ENCODE measurements at regions not wholly inside any gene's neighbourhood (a gene's known extent, or its start where the extent isn't known, plus 50 kb on each side); places are given as distances from the start of the nearest gene placed in this dataset.
A peak's percentile ranks its signal among the peaks of the same experiment; 100 is the strongest.

GRCh38 chr6:28766426-28766825 is 157.4 kb downstream of the TRIM27 start:
- no peak for DNase-seq (ENCODE audit: low read depth, low spot score)

DNA sequence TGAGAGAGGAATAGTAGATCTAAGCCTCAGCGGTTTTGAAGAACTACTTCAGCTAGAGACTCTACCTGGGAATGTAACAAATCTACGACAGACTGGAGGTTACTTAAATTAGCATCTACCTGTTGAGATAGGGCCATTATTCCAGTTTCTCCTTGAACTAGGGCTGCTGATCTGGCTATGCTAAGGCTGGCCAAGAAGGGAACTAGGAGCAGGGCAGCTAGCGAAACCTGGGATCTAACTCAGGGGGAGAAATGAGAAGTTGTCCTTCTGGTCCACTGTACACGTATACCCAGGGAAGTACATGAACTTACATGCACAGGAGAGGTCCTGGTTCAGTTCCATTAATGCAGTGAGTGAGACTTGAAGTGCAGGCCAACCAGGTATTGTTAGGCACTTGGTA is 156.7 kb downstream of the TRIM27 start:
- no peak for DNase-seq (ENCODE audit: low read depth, low spot score)

GRCh38 chr6:28767691-28768090 is 156.1 kb downstream of the TRIM27 start:
- no peak for DNase-seq (ENCODE audit: low read depth, low spot score)

- DNase-seq (ENCODE audit: low read depth, low spot score) = no peak
Observed at GRCh38 chr6:28768187-28768913, 155.4 kb downstream of the TRIM27 start.

- DNase-seq (ENCODE audit: low read depth, low spot score) = no peak
Observed at GRCh38 chr6:28769626-28770402, 154.0 kb downstream of the TRIM27 start.

DNA sequence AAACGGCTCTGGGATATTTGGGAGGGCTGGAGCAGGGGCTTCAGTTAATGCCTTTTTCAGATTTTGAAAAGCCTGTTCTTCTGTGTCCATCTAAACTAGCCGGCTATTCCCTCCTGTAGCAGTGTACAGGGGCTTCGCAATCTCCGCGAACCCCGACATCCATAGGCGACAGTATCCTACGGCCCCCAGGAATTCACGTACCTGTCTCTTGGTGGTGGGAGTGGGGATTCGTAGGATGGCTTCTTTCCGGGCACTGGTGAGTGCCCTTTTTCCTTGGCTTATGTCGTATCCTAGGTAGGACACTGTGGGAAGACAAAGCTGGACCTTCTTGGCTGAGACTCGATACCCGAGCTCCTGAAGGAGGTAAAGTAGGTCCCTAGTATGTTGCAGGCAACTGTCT is 153.1 kb downstream of the TRIM27 start:
- no peak for DNase-seq (ENCODE audit: low read depth, low spot score)

- no peak for DNase-seq (ENCODE audit: low read depth, low spot score)
Observed at GRCh38 chr6:28771401-28772267, 152.2 kb downstream of the TRIM27 start.

DNA sequence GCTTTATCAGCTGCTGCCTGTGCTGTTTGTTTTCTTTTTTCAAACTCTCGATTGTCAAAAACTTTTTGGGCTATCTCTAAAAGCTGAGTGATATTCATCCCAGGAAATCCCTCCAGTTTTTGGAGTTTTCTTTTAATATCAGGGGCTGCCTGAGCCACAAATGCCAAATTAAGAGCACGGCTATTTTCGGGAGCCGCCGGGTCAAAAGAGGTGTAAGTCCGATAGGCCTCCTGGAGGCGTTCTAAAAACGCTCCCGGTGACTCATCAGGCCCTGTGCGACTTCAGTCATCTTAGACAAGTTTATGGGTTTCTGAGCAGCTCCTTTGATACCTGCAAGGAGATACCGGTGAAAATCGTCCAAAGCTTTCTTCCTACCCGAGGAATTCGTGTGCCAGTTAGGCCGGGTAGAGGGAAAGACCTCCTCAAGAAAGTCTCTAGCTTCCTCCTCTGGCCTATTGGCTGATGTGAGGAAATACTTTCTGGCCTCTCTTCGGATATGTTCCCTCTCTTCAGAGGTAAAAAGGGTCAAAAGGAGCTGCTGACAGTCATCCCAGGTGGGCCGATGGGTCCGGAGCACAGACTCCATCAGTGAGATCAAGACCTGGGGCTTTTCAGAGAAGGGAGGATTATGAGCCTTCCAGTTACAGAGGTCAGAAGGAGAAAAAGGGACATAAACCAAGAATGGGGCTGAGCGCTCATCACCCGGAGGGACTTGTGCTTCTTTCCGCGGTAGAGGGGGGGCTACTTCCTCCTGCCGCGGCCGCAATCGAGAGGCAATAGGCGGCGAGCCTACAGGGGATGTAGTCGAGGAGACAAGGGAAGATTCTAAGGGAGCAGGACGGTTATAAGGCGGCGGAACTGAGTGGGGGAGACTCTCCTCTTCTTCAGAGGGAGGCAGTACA is 151.1 kb downstream of the TRIM27 start:
- no peak for DNase-seq (ENCODE audit: low read depth, low spot score)

DNA sequence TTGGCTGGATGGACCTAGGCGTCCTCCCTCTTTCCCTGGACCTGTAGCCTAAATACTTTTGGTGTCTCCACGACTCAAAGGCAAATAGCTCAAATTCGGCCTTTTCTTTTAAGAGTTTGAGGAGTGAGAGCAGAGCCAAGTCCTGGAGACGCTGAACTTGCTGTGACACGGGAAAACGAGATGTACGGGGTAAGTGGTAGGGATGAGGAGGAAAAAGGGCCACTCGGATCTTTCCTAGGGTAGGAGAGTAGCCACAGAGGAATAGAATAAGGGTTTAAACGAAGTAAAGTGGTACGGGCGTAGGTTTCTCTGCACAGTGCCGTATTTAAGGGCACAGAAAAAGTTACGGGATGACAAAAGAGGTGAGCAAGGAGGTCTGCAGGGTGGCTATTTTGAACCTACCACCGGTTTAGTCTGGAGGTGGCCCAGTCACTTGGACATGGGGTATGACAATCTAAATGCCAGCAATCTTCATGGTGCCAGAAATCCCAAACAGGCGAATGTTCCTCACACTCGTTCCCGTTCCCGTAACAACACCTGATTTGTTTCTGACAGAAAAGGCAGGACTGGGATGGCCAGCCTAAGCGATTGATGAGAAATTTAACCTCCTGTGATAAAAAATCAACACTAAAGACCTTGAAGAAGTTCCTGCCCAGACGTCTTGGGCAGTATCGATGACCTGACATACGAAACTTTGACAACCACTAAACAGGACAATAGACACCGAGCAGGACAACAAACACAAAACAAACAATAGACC is 149.3 kb downstream of the TRIM27 start:
- no peak for DNase-seq (ENCODE audit: low read depth, low spot score)

DNA sequence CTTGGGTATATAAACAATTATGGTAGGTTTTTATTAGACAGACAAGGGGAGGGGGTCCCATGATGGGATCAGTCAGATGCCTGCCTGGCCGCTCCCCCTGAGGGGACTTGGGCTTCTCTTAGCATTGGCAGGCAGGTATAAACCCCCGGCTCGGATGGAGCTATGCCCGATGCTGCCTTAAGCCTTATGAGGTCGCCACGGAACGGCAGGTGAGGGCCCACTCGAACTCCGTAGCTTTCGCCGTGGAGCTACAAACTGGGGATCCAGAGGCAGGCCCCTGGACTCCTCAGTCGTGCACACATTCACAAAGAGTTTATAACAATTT is 148.8 kb downstream of the TRIM27 start:
- no peak for DNase-seq (ENCODE audit: low read depth, low spot score)

DNA sequence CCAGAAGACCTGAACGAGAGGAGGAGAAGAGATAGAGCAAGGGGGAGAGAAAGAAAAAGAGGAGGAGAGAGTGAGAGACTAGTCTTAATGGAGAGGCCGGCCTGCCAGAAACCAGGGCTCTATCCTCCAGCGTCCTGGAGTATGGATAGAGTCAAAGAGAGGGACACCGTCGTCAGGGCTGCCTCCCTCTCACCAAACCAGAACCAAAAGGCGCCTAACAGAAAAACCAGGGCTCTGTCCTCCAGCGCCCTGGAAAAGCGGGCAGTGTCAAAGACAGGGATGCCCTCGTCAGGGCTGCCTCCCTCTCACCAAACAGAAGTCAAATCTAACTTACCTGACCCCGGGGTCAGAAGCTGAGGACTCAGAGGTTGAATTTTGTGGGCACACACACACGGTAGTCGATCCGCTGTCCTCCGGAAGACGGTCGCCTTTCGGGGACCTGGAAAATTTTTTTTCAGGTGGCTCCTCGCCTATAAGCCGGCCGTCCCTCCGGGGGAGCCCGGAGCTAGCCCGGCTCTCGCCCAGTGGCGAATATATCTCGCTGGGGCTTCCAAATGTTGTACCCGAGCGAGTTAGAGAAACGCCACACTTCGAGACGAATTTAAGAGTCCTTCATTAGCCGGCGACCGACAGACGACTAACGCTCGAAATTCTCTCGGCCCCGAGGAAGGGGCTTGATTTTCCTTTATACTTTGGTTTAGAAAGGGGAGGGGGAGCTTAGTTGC is 148.2 kb downstream of the TRIM27 start:
- no peak for DNase-seq (ENCODE audit: low read depth, low spot score)

- DNase-seq (ENCODE audit: low read depth, low spot score) = peak; percentile 96
Observed at GRCh38 chr6:28776269-28777146, 147.3 kb downstream of the TRIM27 start.

DNA sequence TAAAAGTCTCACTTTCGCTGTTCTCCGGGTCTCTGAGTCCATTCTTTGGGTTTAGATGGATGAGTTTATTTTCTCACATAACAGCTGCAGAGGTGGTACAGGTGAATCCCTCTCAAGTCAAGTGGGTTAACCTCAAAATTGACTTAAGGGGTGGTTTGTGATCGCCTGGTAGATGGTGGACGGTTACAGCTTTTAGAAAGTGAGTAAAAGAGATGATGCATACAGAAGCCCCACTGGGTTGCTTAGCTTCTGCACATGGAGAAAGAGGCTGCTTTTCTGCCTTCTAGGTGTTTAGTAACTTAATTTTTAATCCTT is 146.7 kb downstream of the TRIM27 start:
- DNase-seq (ENCODE audit: low read depth, low spot score) = no peak

GRCh38 chr6:28782113-28782673 is 141.6 kb downstream of the TRIM27 start:
- DNase-seq (ENCODE audit: low read depth, low spot score) = no peak

DNA sequence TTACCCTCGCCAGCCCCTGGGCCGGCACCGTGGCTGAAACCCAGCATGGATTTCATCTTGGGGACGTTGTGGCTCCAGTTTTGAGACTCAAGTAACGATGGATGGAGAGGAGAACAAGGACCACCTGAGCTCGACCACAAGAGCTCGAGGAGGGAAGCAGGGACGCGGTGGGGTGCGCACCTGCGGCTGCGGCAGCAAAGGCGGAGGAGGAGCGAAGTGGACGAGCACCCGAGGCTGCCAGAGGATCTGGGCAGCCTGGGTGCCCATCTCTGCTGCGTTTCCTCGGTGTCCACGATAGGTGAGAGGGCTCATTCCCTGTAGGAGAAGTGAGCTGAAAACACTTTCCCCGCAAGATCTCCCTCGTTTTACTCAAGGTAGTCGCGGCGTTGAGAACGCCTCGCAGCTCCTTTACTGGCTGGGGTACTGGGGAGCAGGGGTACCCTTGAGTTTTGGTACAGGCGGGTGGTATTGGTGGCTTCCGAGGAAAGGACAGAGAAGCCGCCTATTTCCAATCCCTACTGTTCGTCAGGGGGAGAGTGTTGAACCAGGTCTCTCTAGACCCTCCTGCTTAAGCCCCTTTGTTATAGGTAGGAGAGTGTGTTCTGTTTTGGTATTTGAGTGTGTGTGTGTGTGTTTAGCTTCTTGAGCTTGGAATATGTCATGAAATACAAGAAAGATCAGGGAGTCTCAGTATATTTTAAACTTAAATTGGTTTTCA is 137.7 kb downstream of the TRIM27 start:
- DNase-seq (ENCODE audit: low read depth, low spot score) = no peak

DNA sequence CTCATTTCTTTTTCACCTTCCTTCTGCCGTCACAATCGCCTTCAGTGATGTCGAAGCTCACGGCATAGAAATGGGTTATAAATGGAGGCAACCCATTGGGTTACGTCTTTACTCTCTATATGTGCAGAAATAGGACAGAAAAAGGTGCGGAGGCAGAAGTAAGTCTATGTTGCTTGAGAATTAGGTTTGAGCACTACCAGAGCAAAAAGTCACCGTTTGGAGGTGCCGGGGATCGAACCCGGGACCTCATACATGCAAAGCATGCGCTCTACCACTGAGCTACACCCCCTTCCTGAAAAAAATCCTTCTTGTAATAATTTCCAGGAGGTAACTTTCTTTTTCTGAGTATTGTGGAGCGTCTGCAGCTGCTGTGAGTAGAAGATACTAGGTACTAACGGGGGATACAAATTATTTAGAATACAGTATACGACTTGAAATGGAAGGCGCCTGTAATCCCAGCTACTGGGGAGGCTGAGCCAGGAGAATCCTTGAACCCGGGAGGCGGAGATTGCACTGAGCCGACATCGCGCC is 134.2 kb downstream of the TRIM27 start:
- DNase-seq (ENCODE audit: low read depth, low spot score) = no peak

DNA sequence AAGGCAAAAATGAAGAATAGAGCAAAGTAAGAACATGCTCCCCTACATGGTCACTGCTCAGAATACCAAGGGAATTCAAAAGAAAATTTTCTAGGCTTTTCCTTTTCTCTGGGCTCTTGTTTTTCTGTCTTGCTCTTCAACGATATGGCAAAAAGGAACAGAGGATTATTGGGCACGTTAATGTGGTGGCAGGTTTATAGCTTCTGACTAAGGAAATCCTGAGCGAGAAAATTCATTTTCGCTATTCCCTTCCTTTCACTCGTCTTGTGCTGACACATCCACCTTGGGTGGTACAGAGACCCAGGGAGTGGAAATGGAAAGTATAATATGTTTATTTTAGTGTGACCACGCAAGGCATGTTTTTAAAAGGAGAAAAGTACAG is 132.8 kb downstream of the TRIM27 start:
- DNase-seq (ENCODE audit: low read depth, low spot score) = no peak

Measured in iPS DF 19.7 (cell line).